ENCODE measurements at regions not wholly inside any gene's neighbourhood (a gene's known extent, or its start where the extent isn't known, plus 50 kb on each side); places are given as distances from the start of the nearest gene placed in this dataset.

DNA sequence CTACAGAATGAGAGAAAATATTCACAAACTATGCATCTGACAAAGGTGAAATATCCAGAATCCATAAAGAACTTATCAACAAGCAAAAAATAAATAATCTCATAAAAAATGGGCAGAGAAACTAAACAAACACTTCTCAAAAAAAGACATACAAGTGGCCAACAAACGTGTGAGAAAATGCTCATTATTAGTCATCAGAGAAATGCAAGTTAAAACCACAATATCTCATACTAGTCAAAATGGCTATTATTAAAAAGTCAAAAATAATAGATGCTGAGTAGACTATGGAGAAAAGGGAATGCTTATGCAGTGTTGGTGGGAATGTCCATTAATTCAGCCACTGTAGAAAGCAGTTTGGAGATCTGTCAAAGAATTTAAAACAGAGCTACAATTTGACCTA is 533.3 kb downstream of the TMA16 start:
- TF ChIP-seq, protein P1, sequence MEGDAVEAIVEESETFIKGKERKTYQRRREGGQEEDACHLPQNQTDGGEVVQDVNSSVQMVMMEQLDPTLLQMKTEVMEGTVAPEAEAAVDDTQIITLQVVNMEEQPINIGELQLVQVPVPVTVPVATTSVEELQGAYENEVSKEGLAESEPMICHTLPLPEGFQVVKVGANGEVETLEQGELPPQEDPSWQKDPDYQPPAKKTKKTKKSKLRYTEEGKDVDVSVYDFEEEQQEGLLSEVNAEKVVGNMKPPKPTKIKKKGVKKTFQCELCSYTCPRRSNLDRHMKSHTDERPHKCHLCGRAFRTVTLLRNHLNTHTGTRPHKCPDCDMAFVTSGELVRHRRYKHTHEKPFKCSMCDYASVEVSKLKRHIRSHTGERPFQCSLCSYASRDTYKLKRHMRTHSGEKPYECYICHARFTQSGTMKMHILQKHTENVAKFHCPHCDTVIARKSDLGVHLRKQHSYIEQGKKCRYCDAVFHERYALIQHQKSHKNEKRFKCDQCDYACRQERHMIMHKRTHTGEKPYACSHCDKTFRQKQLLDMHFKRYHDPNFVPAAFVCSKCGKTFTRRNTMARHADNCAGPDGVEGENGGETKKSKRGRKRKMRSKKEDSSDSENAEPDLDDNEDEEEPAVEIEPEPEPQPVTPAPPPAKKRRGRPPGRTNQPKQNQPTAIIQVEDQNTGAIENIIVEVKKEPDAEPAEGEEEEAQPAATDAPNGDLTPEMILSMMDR (IDR thresholded peaks at IDR 0.05; ENCODE audit: extremely low read depth, missing control alignments), result no peak
- DNase-seq (ENCODE audit: low spot score), result no peak

DNA sequence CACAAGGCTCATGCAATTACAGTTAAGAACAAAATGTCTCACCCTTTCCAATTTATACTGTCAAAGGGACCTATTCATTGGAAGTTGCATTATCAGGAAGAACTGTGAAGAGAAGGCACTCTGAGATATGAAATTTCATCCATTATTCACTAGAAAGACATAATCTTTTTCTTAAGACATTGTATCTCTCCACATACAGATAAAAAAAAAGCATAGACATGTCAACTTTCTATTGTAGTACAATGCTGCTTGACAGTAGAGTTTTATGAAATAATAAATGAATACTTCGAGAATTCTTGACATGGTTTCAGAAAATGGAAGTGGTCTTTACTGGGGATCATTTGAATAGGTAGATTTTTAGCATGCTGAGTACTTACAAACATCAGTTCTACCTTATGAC is 545.0 kb downstream of the TMA16 start:
- DNase-seq (ENCODE audit: low spot score), result no peak
- TF ChIP-seq, protein P1 (IDR thresholded peaks at IDR 0.05; ENCODE audit: extremely low read depth, missing control alignments), result no peak

GRCh38 chr4:164056426-164057142 is 562.1 kb downstream of the TMA16 start:
- no peak for DNase-seq (ENCODE audit: low spot score)
- TF ChIP-seq, protein P1 (IDR thresholded peaks at IDR 0.05; ENCODE audit: extremely low read depth, missing control alignments), result no peak

- DNase-seq (ENCODE audit: low spot score), result no peak
- TF ChIP-seq, protein P1 (IDR thresholded peaks at IDR 0.05; ENCODE audit: extremely low read depth, missing control alignments), result no peak
Measured at GRCh38 chr4:164058776-164059445, 564.4 kb downstream of the TMA16 start.

- no peak for DNase-seq (ENCODE audit: low spot score)
- TF ChIP-seq, protein P1 (IDR thresholded peaks at IDR 0.05; ENCODE audit: extremely low read depth, missing control alignments), result no peak
Measured at GRCh38 chr4:164060456-164060855, 566.0 kb downstream of the TMA16 start.

DNA sequence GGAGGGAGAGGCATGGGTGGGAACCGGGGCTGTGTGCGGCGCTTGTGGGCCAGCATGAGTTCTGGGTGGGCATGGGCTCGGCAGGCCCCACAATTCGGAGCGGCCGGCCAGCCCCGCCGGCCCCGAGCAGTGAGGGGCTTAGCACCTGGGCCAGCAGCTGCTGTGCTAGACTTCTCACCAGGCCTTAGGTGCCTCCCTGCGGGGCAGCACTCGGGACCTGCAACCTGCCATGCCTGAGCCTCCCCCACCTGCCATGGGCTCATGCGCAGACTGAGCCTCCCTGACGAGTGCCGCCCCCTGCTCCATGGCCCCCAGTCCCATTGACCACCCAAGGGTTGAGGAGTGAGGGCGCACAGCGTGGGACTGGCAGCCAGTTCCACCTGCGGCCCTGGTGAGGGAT is 573.9 kb downstream of the TMA16 start:
- TF ChIP-seq, protein P1 (IDR thresholded peaks at IDR 0.05; ENCODE audit: extremely low read depth, missing control alignments), result no peak
- DNase-seq (ENCODE audit: low spot score), result no peak

DNA sequence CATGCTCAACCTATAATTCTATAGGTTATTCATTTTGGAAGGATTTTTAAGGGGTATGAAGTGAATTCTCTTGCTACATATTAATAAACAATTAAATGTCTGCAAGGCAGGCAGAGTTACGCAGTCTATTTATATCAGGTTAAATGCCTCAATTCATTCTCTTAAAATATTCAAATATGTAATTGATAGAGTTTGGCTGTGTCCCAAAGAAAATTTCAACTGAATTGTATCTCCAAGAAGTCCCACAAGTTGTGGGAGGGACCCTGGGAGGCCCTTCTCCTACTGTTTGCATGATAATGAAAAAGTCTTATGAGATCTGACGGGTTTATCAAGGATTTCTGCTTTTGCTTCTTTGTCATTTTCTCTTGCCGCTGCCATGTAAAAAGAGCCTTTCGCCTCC is 576.1 kb downstream of the TMA16 start:
- TF ChIP-seq, protein P1 (IDR thresholded peaks at IDR 0.05; ENCODE audit: extremely low read depth, missing control alignments), result no peak
- no peak for DNase-seq (ENCODE audit: low spot score)
